SK-N-SH treated with all-trans-retinoic acid at 6 μM for 48 hours (cell line): ENCODE measurements at regions not wholly inside any gene's neighbourhood (a gene's known extent, or its start where the extent isn't known, plus 50 kb on each side); places are given as distances from the start of the nearest gene placed in this dataset.

ENCODE experiments used
- ATAC-seq: fragments of 200-7000 bp; cut with Tn5 transposase; 3 replicates; pipeline ENCODE4 v1.9.1; 2020; ENCODE audit warnings: mild to moderate bottlenecking, moderate library complexity
- BACH2 ChIP-seq: fragments of 250-450 bp; sonication (Bioruptor Pico); IDR thresholded peaks from 2 replicates; pipeline ENCODE4 v1.9.0; 2021; ENCODE audit warnings: mild to moderate bottlenecking, borderline replicate concordance
- CSDC2 ChIP-seq: fragments of 250-450 bp; sonication (Bioruptor Pico); IDR thresholded peaks from 2 replicates; pipeline ENCODE4 v1.5.0; 2020; ENCODE audit warnings: mild to moderate bottlenecking, moderate library complexity
- ESRRG ChIP-seq: fragments of 250-450 bp; sonication (Bioruptor Pico); IDR thresholded peaks from 2 replicates; pipeline ENCODE4 v1.6.1; 2021; ENCODE audit warnings: mild to moderate bottlenecking
- GLIS3 ChIP-seq: fragments of 250-450 bp; sonication (Bioruptor Pico); IDR thresholded peaks from 2 replicates; pipeline ENCODE4 v1.5.0; 2020; ENCODE audit warnings: mild to moderate bottlenecking, moderate library complexity
- ISL1 ChIP-seq: fragments of 250-450 bp; sonication (Bioruptor Pico); IDR thresholded peaks from 2 replicates; pipeline ENCODE4 v2.1.2; 2022; ENCODE audit warnings: mild to moderate bottlenecking, moderate library complexity
- OSR1 ChIP-seq: fragments of 250-450 bp; sonication (Bioruptor Pico); IDR thresholded peaks from 2 replicates; pipeline ENCODE4 v1.8.0; 2022; ENCODE audit warnings: moderate library complexity, mild to moderate bottlenecking, inconsistent platforms
- PPARA ChIP-seq: fragments of 250-450 bp; sonication (Bioruptor Pico); IDR thresholded peaks from 2 replicates; pipeline ENCODE4 v1.5.0; 2020; ENCODE audit warnings: mild to moderate bottlenecking, borderline replicate concordance
- RARB ChIP-seq: fragments of 250-450 bp; sonication (Bioruptor Pico); IDR thresholded peaks from 2 replicates; pipeline ENCODE4 v1.8.0; 2021; ENCODE audit warnings: mild to moderate bottlenecking, moderate library complexity
- SNAI2 ChIP-seq: fragments of 250-450 bp; sonication (Bioruptor Pico); IDR thresholded peaks from 2 replicates; pipeline ENCODE4 v1.5.0; 2020; ENCODE audit warnings: mild to moderate bottlenecking, moderate library complexity
- TOX ChIP-seq: fragments of 250-450 bp; sonication (Bioruptor Pico); IDR thresholded peaks from 2 replicates; pipeline ENCODE4 v1.8.0; 2021; ENCODE audit warnings: mild to moderate bottlenecking, moderate library complexity, borderline replicate concordance
- ZC3H10 ChIP-seq: fragments of 250-450 bp; sonication (Bioruptor Pico); IDR thresholded peaks from 2 replicates; pipeline ENCODE4 v1.5.1; 2021; ENCODE audit warnings: mild to moderate bottlenecking, moderate library complexity
- ZFP3 ChIP-seq: fragments of 250-450 bp; sonication (Bioruptor Pico); IDR thresholded peaks from 2 replicates; pipeline ENCODE4 v1.5.0; 2020; ENCODE audit warnings: mild to moderate bottlenecking, moderate library complexity
- ZFP30 ChIP-seq: fragments of 450-650 bp; formaldehyde crosslinking; IDR thresholded peaks from 2 replicates; pipeline ENCODE4 v1.5.0; 2022; ENCODE audit warnings: mild to moderate bottlenecking, moderate library complexity
- ZNF565 ChIP-seq: fragments of 450-650 bp; formaldehyde crosslinking; conservative IDR thresholded peaks from 2 replicates; pipeline ENCODE4 v1.5.0; 2020; ENCODE audit warnings: low read depth, mild to moderate bottlenecking, moderate library complexity
- ZNF70 ChIP-seq: fragments of 450-650 bp; formaldehyde crosslinking; IDR thresholded peaks from 2 replicates; pipeline ENCODE4 v1.5.0; 2020; ENCODE audit warnings: mild to moderate bottlenecking, moderate library complexity
- ZNF8 ChIP-seq: fragments of 450-650 bp; formaldehyde crosslinking; IDR thresholded peaks from 2 replicates; pipeline ENCODE4 v1.5.0; 2020; ENCODE audit warnings: mild to moderate bottlenecking, moderate library complexity
- TF ChIP-seq, protein P1 (sequence below): fragments of 250-450 bp; sonication (Bioruptor Pico); IDR thresholded peaks from 2 replicates; pipeline ENCODE4 v1.8.0; 2020; ENCODE audit warnings: mild to moderate bottlenecking, moderate library complexity, borderline replicate concordance
- TF ChIP-seq, protein P2 (sequence below): fragments of 250-450 bp; sonication (Bioruptor Pico); IDR thresholded peaks from 2 replicates; pipeline ENCODE4 v1.5.0; 2020; ENCODE audit warnings: mild to moderate bottlenecking, moderate library complexity
- TF ChIP-seq, protein P3 (sequence below): fragments of 250-450 bp; sonication (Bioruptor Pico); IDR thresholded peaks from 2 replicates; pipeline ENCODE4 v1.5.1; 2020; ENCODE audit warnings: low read depth, mild to moderate bottlenecking, moderate library complexity
- TF ChIP-seq, protein P4 (sequence below): fragments of 250-450 bp; sonication (Bioruptor Pico); IDR thresholded peaks from 2 replicates; pipeline ENCODE4 v1.5.1; 2021; ENCODE audit warnings: mild to moderate bottlenecking, moderate library complexity

DNA sequence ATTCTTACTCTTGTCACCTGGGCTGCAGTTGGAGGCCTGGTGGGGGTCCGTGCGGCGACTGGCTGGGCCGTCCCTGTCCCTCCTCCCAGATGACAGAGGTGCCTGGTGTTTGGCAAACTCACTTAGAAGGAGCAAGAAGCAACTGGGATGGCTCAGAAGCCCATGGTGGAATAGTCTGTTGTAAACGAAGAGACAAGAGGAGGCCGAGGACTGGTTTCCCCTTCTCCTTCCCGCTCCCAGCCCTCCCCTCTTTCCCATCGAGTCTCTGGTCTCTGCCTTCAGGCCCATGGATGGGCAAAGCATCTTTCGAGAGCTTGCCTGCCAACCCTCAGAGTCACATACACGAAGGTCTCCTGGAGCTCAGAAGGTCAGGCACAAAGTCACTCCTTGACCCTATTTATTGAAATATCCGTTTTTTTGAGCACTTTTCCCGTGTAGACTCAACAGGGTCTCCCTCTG, 364.4 kb downstream of the SEC14L1 start:
- TF ChIP-seq ZFP30 (CRISPR knock-in tag) (no peak), RARB (no peak), SNAI2 (CRISPR knock-in tag) (no peak), ISL1 (CRISPR knock-in tag) (no peak), ZNF70 (no peak), ZFP3 (CRISPR knock-in tag) (no peak), TOX (CRISPR knock-in tag) (no peak), ESRRG (CRISPR knock-in tag) (no peak)
- TF ChIP-seq, protein P1, sequence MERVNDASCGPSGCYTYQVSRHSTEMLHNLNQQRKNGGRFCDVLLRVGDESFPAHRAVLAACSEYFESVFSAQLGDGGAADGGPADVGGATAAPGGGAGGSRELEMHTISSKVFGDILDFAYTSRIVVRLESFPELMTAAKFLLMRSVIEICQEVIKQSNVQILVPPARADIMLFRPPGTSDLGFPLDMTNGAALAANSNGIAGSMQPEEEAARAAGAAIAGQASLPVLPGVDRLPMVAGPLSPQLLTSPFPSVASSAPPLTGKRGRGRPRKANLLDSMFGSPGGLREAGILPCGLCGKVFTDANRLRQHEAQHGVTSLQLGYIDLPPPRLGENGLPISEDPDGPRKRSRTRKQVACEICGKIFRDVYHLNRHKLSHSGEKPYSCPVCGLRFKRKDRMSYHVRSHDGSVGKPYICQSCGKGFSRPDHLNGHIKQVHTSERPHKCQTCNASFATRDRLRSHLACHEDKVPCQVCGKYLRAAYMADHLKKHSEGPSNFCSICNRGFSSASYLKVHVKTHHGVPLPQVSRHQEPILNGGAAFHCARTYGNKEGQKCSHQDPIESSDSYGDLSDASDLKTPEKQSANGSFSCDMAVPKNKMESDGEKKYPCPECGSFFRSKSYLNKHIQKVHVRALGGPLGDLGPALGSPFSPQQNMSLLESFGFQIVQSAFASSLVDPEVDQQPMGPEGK, result no peak
- TF ChIP-seq, protein P2, sequence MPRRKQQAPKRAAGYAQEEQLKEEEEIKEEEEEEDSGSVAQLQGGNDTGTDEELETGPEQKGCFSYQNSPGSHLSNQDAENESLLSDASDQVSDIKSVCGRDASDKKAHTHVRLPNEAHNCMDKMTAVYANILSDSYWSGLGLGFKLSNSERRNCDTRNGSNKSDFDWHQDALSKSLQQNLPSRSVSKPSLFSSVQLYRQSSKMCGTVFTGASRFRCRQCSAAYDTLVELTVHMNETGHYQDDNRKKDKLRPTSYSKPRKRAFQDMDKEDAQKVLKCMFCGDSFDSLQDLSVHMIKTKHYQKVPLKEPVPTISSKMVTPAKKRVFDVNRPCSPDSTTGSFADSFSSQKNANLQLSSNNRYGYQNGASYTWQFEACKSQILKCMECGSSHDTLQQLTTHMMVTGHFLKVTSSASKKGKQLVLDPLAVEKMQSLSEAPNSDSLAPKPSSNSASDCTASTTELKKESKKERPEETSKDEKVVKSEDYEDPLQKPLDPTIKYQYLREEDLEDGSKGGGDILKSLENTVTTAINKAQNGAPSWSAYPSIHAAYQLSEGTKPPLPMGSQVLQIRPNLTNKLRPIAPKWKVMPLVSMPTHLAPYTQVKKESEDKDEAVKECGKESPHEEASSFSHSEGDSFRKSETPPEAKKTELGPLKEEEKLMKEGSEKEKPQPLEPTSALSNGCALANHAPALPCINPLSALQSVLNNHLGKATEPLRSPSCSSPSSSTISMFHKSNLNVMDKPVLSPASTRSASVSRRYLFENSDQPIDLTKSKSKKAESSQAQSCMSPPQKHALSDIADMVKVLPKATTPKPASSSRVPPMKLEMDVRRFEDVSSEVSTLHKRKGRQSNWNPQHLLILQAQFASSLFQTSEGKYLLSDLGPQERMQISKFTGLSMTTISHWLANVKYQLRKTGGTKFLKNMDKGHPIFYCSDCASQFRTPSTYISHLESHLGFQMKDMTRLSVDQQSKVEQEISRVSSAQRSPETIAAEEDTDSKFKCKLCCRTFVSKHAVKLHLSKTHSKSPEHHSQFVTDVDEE (CRISPR knock-in tag), result no peak
- TF ChIP-seq, protein P3, sequence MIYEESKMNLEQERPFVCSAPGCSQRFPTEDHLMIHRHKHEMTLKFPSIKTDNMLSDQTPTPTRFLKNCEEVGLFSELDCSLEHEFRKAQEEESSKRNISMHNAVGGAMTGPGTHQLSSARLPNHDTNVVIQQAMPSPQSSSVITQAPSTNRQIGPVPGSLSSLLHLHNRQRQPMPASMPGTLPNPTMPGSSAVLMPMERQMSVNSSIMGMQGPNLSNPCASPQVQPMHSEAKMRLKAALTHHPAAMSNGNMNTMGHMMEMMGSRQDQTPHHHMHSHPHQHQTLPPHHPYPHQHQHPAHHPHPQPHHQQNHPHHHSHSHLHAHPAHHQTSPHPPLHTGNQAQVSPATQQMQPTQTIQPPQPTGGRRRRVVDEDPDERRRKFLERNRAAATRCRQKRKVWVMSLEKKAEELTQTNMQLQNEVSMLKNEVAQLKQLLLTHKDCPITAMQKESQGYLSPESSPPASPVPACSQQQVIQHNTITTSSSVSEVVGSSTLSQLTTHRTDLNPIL, result no peak
- no peak for ATAC-seq

DNA sequence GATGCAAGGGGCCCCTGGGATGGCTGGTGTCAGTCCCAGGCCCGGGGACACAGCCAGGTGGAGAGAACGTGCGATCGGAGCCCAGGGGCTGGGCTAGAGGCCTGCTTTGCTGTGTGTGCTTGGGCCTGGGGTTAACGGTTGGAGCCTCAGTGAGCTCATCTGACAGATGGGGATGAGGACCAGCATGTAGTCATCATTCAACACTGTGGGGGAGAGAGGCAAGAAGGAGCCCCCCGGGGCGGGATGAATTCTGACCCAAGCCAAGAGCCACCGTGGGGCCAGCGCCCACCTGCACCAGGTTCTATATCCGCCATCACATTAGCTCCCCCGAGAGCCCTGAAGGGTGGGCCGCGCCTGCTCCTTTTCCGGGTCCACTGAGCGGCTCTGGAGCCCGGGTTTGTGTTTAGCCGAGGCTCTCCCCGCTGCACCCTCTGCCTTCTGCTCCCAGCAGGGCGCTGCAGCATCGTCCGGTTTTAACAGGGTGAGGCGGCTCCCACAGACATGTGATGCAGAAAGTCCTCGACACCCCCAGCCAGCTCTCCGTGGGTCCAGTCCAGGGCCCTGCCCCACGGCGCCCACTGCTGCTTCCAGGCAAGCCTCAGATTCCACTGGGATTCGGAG, 365.7 kb downstream of the SEC14L1 start:
- no peak for ATAC-seq
- TF ChIP-seq ESRRG (CRISPR knock-in tag) (no peak), ZFP30 (CRISPR knock-in tag) (no peak), SNAI2 (CRISPR knock-in tag) (no peak), OSR1 (no peak), BACH2 (CRISPR knock-in tag) (no peak), ZNF565 (CRISPR knock-in tag) (no peak), GLIS3 (CRISPR knock-in tag) (no peak), CSDC2 (no peak), ZNF8 (no peak)
- TF ChIP-seq, protein P4, sequence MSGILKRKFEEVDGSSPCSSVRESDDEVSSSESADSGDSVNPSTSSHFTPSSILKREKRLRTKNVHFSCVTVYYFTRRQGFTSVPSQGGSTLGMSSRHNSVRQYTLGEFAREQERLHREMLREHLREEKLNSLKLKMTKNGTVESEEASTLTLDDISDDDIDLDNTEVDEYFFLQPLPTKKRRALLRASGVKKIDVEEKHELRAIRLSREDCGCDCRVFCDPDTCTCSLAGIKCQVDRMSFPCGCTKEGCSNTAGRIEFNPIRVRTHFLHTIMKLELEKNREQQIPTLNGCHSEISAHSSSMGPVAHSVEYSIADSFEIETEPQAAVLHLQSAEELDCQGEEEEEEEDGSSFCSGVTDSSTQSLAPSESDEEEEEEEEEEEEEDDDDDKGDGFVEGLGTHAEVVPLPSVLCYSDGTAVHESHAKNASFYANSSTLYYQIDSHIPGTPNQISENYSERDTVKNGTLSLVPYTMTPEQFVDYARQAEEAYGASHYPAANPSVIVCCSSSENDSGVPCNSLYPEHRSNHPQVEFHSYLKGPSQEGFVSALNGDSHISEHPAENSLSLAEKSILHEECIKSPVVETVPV (CRISPR knock-in tag), result no peak
- TF ChIP-seq, protein P1, result no peak

DNA sequence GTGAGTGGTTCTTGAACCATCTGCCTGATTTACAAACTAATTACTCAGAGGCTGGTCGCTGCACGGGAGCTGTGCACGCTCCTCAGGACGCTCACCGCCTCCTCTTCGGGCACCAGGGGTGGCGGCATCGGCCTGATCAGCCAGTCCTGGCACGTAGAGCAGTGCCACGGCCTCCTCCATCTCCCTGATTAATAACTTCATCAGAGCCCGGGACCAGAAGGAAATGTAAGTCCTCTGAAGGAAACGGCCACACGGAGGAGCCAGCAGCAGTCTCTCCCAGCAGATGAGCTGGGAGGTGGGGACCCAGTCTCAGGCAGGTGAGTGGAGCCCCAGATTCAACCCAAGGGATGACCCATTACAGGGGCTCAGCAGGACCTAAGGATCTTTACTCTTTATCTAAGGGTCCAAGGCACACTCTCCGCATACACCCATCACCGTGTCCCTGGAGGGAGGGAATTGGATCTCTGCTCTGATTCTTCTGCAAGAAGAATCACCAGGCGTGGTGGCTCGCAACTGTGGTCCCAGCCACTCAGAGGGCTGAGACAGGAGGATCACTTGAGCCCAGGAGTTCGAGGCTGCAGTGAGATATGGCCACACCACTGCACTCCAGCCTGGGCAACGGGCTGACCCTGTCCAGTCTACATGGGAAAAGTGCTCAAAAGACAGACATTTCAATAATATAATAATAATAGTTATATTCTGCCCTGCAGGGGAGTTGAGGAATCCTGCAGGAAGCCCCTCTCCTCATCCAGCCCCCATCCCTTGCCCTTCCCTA, 366.5 kb downstream of the SEC14L1 start:
- no peak; the same call in 2 of the 3 replicates for ATAC-seq
- TF ChIP-seq RARB, result no peak
- TF ChIP-seq, protein P4 (CRISPR knock-in tag), result no peak
- TF ChIP-seq, protein P2 (CRISPR knock-in tag), result no peak
- TF ChIP-seq CSDC2, result no peak
- no peak for TF ChIP-seq ZFP30 (CRISPR knock-in tag)
- no peak for TF ChIP-seq ISL1 (CRISPR knock-in tag)
- TF ChIP-seq, protein P1, result no peak
- no peak for TF ChIP-seq ZNF8
- TF ChIP-seq ESRRG (CRISPR knock-in tag), result no peak
- no peak for TF ChIP-seq PPARA (CRISPR knock-in tag)
- no peak for TF ChIP-seq ZC3H10 (CRISPR knock-in tag)
- no peak for TF ChIP-seq GLIS3 (CRISPR knock-in tag)
- no peak for TF ChIP-seq ZFP3 (CRISPR knock-in tag)
